OCI-LY7 (cell line): ENCODE measurements at regions not wholly inside any gene's neighbourhood (a gene's known extent, or its start where the extent isn't known, plus 50 kb on each side); places are given as distances from the start of the nearest gene placed in this dataset.
"Not testable (repeated sequence)": the region's sequence is repeated elsewhere in the genome, so short reads cannot be mapped to it uniquely, and the experiment has no call there.

Experiments
- BruUV-seq: library from RNA; stranded (reverse); fragments of 400-500 nt; replicated peaks from 2 replicates; lab custom pipeline; 2021; lab: Mats Ljungman, UMichigan
- CTCF ChIA-PET: fragments of 300-600 bp; sonication (Branson Sonifier 250); formaldehyde crosslinking; loops from one replicate; lab custom pipeline; 2022; ENCODE audit warnings: antibody characterized with exemption; ENCODE audit not compliant: unreplicated experiment; lab: Charles Lee
- POLR2A ChIA-PET: fragments of 300-600 bp; sonication (Branson Sonifier 250); formaldehyde crosslinking; loops from one replicate; lab custom pipeline; 2022; ENCODE audit warnings: antibody characterized with exemption; lab: Charles Lee
- DNase-seq: peaks from one replicate; pipeline ENCODE4 v3.0.0-alpha.2; 2015; ENCODE audit warnings: low spot score
- H2AFZ ChIP-seq: fragments of 200-600 bp; sonication (generic), shearing (Covaris generic); 2 replicates; pipeline ENCODE4 v1.6.1; 2014; ENCODE audit warnings: mild to moderate bottlenecking, antibody characterized with exemption, low read length, moderate library complexity
- H3K27ac ChIP-seq: fragments of 200-600 bp; sonication (generic); 2 replicates; pipeline ENCODE4 v1.5.1; 2014; ENCODE audit warnings: mixed run types, low read depth, mild to moderate bottlenecking, moderate library complexity, low read length, inconsistent platforms; ENCODE audit not compliant: poor library complexity, severe bottlenecking
- H3K36me3 ChIP-seq: fragments of 200-600 bp; sonication (generic); 2 replicates; pipeline ENCODE4 v1.6.1; 2014; ENCODE audit warnings: mild to moderate bottlenecking, antibody characterized with exemption, low read length, moderate library complexity, mixed read lengths; ENCODE audit not compliant: insufficient read depth
- H3K4me1 ChIP-seq: fragments of 200-600 bp; sonication (generic); 2 replicates; pipeline ENCODE4 v1.5.1; 2014; ENCODE audit warnings: mild to moderate bottlenecking, low read length; ENCODE audit not compliant: insufficient read depth, poor library complexity, severe bottlenecking
- H3K4me2 ChIP-seq: fragments of 200-600 bp; sonication (generic); 2 replicates; pipeline ENCODE4 v1.6.1; 2014; ENCODE audit warnings: mild to moderate bottlenecking, low read length
- H3K4me3 ChIP-seq: fragments of 200-600 bp; sonication (generic); 2 replicates; pipeline ENCODE4 v1.5.1; 2014; ENCODE audit warnings: mild to moderate bottlenecking, low read depth, low read length; ENCODE audit not compliant: poor library complexity, severe bottlenecking
- H3K79me2 ChIP-seq: fragments of 200-600 bp; sonication (generic); 2 replicates; pipeline ENCODE4 v1.6.1; 2016; ENCODE audit warnings: low read depth, mild to moderate bottlenecking, low read length, moderate library complexity, mixed read lengths; ENCODE audit not compliant: insufficient read depth
- H3K9me2 ChIP-seq: fragments of 200-600 bp; sonication (generic); 2 replicates; pipeline ENCODE4 v1.6.1; 2016; ENCODE audit warnings: mild to moderate bottlenecking, low read length, mixed read lengths; ENCODE audit not compliant: insufficient read depth
- H3K9me3 ChIP-seq: fragments of 200-600 bp; sonication (generic); 2 replicates; pipeline ENCODE4 v1.6.1; 2014; ENCODE audit warnings: mild to moderate bottlenecking, mixed run types, low read length, mixed read lengths
- H4K20me1 ChIP-seq: fragments of 200-600 bp; sonication (generic); 2 replicates; pipeline ENCODE4 v1.6.1; 2014; ENCODE audit warnings: mild to moderate bottlenecking, antibody characterized with exemption, low read length, moderate library complexity, mixed read lengths; ENCODE audit not compliant: insufficient read depth
- EZH2phosphoT487 ChIP-seq: fragments of 200-600 bp; sonication (generic); IDR thresholded peaks from 2 replicates; pipeline ENCODE4 v1.6.1; 2018; ENCODE audit warnings: low read depth, borderline replicate concordance, mild to moderate bottlenecking, mixed run types, antibody characterized with exemption, low read length, moderate library complexity, mixed read lengths
- intact Hi-C: fragments of 100-400 bp; cut with micrococcal nuclease; formaldehyde crosslinking; loops from one replicate; pipeline ENCODE4 v1.10.0; 2022; ENCODE audit not compliant: unreplicated experiment
- TF ChIP-seq, protein P1 (sequence below): fragments of 200-600 bp; sonication (generic); conservative IDR thresholded peaks from 2 replicates; pipeline ENCODE4 v1.5.1; 2014; ENCODE audit warnings: mild to moderate bottlenecking, antibody characterized with exemption, low read length, moderate library complexity, mixed read lengths

DNA sequence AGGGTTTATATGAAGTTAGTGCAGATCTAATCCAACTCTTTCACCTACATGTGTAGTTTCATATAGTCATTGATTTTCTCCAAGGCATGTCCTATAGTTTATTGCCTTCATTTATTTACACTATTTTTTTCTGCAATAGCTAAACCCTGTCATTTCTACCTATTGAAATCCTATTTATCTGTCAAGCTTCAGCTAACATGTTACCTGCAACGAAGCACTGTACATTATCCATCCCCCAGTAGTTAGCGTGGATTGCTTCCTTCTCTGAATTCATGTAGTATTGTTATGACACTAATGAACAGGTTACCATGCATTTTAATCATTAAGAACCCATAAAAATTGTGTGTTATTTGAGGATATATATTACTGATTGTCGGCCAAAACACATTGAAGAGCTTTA is 742.9 kb upstream of the PCDH20 start:
- ChIA-PET CTCF (no interaction called here), POLR2A (interaction anchor here (0.5 to 2.2 kb wide), 6 partner anchors 10 to 140 kb away, joined by 3 to 6 read pairs (median 4); no protein-coding TSS in a partner anchor)
- intact Hi-C loops, result no loop called here

DNA sequence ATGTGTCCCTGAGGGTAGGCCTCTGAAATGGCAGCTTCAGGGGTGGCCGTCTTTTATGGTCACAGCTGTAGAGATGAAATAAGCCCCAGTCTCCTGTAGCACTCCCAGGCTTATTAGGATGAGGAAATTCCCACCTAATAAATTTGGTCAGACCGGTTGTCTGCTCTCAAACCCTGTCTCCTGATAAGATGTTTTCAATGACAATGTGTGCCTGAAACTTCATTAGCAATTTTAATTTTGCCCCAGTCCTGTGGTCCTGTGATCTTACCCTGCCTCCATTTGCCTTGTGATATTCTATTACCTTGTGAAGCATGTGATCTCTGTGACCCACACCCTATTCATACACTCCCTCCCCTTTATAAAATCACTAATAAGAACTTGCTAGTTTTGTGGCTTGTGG is 736.1 kb upstream of the PCDH20 start:
- H2AFZ ChIP-seq, H3K9me2 ChIP-seq, BruUV-seq, H4K20me1 ChIP-seq, H3K79me2 ChIP-seq, H3K4me2 ChIP-seq, CTCF ChIA-PET, H3K36me3 ChIP-seq, H3K4me1 ChIP-seq, H3K27ac ChIP-seq, DNase-seq, H3K4me3 ChIP-seq, intact Hi-C loops: not testable (repeated sequence)
- H3K9me3 ChIP-seq, result peaks cover 34% of the 10 kb centered on the region; the same call in 1 of the 2 replicates
- POLR2A ChIA-PET, result interaction anchor here (1.9 kb wide), 1 partner anchor 21 kb away, joined by 4 read pairs; no protein-coding TSS in a partner anchor

More for the DNA sequence above, 742.9 kb upstream of the PCDH20 start:
- no peak for DNase-seq
- Histone ChIP-seq H3K4me2 (no peak overlapping the region), H4K20me1 (no peaks in the 10 kb centered on the region), H3K9me2 (no peaks in the 10 kb centered on the region), H3K36me3 (no peaks in the 10 kb centered on the region; the same call in 1 of the 2 replicates), H3K27ac (no peak overlapping the region), H3K4me1 (no peaks in the 10 kb centered on the region), H3K9me3 (peaks cover 24% of the 10 kb centered on the region), H3K4me3 (no peak overlapping the region), H2AFZ (no peak overlapping the region), H3K79me2 (no peaks in the 10 kb centered on the region)
- no TSS peak for BruUV-seq
- TF ChIP-seq EZH2phosphoT487, result no peak
- TF ChIP-seq, protein P1, sequence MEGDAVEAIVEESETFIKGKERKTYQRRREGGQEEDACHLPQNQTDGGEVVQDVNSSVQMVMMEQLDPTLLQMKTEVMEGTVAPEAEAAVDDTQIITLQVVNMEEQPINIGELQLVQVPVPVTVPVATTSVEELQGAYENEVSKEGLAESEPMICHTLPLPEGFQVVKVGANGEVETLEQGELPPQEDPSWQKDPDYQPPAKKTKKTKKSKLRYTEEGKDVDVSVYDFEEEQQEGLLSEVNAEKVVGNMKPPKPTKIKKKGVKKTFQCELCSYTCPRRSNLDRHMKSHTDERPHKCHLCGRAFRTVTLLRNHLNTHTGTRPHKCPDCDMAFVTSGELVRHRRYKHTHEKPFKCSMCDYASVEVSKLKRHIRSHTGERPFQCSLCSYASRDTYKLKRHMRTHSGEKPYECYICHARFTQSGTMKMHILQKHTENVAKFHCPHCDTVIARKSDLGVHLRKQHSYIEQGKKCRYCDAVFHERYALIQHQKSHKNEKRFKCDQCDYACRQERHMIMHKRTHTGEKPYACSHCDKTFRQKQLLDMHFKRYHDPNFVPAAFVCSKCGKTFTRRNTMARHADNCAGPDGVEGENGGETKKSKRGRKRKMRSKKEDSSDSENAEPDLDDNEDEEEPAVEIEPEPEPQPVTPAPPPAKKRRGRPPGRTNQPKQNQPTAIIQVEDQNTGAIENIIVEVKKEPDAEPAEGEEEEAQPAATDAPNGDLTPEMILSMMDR, result no peak

DNA sequence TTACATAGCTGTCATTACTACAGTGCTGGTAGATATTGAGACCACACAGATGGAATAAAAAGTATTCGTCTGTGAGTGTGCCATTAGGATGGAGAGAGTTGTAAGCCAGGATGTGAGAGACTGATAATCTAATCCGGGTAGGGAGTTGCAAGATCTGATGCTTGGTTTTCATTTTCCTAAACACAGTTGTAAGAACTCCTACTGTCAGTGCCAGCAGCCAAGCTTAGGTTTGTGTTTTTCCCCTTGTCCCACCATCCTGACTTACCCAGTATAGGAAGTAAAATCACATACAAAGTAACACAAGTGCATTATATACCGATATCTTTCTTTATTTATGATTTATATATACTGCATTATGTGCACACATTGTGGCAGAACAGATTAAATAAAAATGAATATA is 726.4 kb upstream of the PCDH20 start:
- TF ChIP-seq EZH2phosphoT487, result no peak
- TF ChIP-seq, protein P1, result no peak
- H2AFZ ChIP-seq, result no peak overlapping the region
- ChIA-PET CTCF (no interaction called here), POLR2A (interaction anchor here (1.3 to 2.0 kb wide), 2 partner anchors 9 to 196 kb away, joined by 3 to 12 read pairs; no protein-coding TSS in a partner anchor)
- no peak overlapping the region for H3K4me2 ChIP-seq
- peaks cover 20% of the 10 kb centered on the region; the same call in 1 of the 2 replicates for H3K36me3 ChIP-seq
- intact Hi-C loops, result no loop called here
- H3K9me2 ChIP-seq, result no peaks in the 10 kb centered on the region
- H3K9me3 ChIP-seq, result peaks cover 60% of the 10 kb centered on the region
- DNase-seq, result no peak
- H3K4me3 ChIP-seq, result no peak overlapping the region
- no TSS peak for BruUV-seq
- no peaks in the 10 kb centered on the region for H4K20me1 ChIP-seq
- peaks cover 9% of the 10 kb centered on the region for H3K4me1 ChIP-seq
- no peaks in the 10 kb centered on the region for H3K79me2 ChIP-seq
- no peak overlapping the region for H3K27ac ChIP-seq
